Caco-2 (cell line): ENCODE measurements at regions not wholly inside any gene's neighbourhood (a gene's known extent, or its start where the extent isn't known, plus 50 kb on each side); places are given as distances from the start of the nearest gene placed in this dataset.

ENCODE experiments used
- BruUV-seq: library from RNA; stranded (reverse); fragments of 400-500 nt; replicated peaks from 2 replicates; lab custom pipeline; 2021; lab: Mats Ljungman, UMichigan
- CTCF ChIA-PET: fragments of 300-600 bp; sonication (Branson Sonifier 250); formaldehyde crosslinking; loops from one replicate; lab custom pipeline; 2022; ENCODE audit warnings: antibody characterized with exemption; lab: Charles Lee
- POLR2A ChIA-PET: fragments of 300-600 bp; sonication (Branson Sonifier 250); formaldehyde crosslinking; loops from one replicate; lab custom pipeline; 2022; ENCODE audit warnings: antibody characterized with exemption; lab: Charles Lee
- DNase-seq, 2 experiments: peaks; one replicate each; pipeline versions ENCODE4 v3.0.0 to v3.0.0-alpha.2; 2020 to 2022
- H3K27me3 ChIP-seq: replicated peaks from 2 replicates; pipeline ENCODE4 v1.6.0; 2011; ENCODE audit warnings: low read length; ENCODE audit not compliant: control insufficient read depth, insufficient read depth
- H3K36me3 ChIP-seq: 2 replicates; pipeline ENCODE4 v1.5.1; 2011; ENCODE audit warnings: low read length; ENCODE audit not compliant: control insufficient read depth, insufficient read depth
- H3K4me1 ChIP-seq: fragments of 250-450 bp; sonication (Bioruptor Pico); 2 replicates; pipeline ENCODE4 v1.5.1; 2020; ENCODE audit warnings: mild to moderate bottlenecking
- H3K4me3 ChIP-seq: 2 replicates; pipeline ENCODE4 v1.5.1; 2011; ENCODE audit warnings: low read depth, mild to moderate bottlenecking, control low read depth, low read length
- H3K9me3 ChIP-seq: fragments of 250-450 bp; sonication (Bioruptor Pico); 2 replicates; pipeline ENCODE4 v1.5.1; 2020; ENCODE audit warnings: mild to moderate bottlenecking, moderate library complexity
- H3K27ac Mint-ChIP-seq: one replicate; pipeline ENCODE4 v1.8.0; 2022; ENCODE audit warnings: mixed read lengths; ENCODE audit not compliant: unreplicated experiment
- H3K27me3 Mint-ChIP-seq: one replicate; pipeline ENCODE4 v1.8.0; 2022; ENCODE audit warnings: mixed read lengths; ENCODE audit not compliant: insufficient read depth, unreplicated experiment
- H3K36me3 Mint-ChIP-seq: one replicate; pipeline ENCODE4 v1.8.0; 2022; ENCODE audit warnings: mild to moderate bottlenecking, mixed read lengths; ENCODE audit not compliant: insufficient read depth, unreplicated experiment
- H3K4me1 Mint-ChIP-seq: one replicate; pipeline ENCODE4 v1.8.0; 2022; ENCODE audit warnings: low read depth, mixed read lengths; ENCODE audit not compliant: unreplicated experiment
- H3K4me3 Mint-ChIP-seq: one replicate; pipeline ENCODE4 v1.8.0; 2022; ENCODE audit warnings: mild to moderate bottlenecking, moderate library complexity, mixed read lengths; ENCODE audit not compliant: unreplicated experiment
- H3K9me3 Mint-ChIP-seq: one replicate; pipeline ENCODE4 v1.8.0; 2022; ENCODE audit warnings: mixed read lengths; ENCODE audit not compliant: unreplicated experiment
- intact Hi-C: fragments of 100-400 bp; cut with micrococcal nuclease; formaldehyde crosslinking; loops from one replicate; pipeline ENCODE4 v1.10.0; 2022; ENCODE audit not compliant: unreplicated experiment
- TF ChIP-seq, protein P1 (sequence below), 2 experiments: fragments of 200-600 bp in 1 of 2; IDR thresholded peaks; 1 replicate in 1 of 2; 2 replicates in 1 of 2; pipeline versions ENCODE4 v1.5.1 to v1.8.0; 2011 to 2022; ENCODE audit warnings: antibody characterized with exemption in 1 of 2, control low read depth in 1 of 2, inconsistent platforms in 1 of 2, low read depth in 1 of 2, low read length in 1 of 2, mild to moderate bottlenecking in 1 of 2, moderate library complexity in 1 of 2; ENCODE audit not compliant: insufficient read depth in 1 of 2, severe bottlenecking in 1 of 2, unreplicated experiment in 1 of 2

DNA sequence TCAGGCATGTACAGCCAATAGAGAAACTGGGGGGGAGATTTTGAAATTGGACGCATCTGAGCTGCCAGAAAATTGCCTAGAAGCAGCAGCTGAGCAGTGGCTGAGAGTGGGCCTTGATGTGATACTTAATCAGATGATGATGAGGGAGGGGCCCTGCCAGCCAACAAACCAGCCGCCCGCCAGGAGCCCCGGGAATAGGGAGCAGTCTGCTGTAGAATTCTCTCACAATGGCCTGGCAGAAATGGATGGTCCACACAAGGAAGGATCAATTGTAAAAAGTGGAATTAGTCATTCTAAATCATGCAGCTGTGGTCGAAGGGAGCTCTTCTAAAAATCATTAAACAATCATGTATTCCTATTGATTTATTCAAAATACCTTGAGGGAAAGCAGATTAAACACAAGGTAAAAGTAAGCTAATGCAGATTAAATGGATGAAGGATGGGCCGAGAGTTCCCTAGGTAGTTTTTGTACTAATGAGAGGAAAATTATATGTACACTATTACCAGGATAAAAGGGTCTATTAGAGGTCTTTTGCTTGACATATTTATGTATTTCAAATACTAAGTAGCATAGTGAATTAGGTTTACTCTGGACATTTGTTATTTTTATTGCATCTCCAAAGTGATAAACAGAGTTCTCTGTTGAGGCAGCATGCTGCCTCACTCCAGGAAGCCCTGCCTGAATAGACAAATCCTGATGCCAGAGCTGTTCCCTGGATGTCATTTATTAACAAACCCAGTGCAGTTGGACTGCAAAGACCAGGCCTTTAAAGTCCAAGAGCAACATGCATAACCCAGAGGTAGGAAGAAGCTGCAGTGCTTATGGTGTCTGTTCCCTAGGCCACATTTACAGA is 91.3 kb downstream of the NKX6-1 start:
- Histone ChIP-seq H3K27me3 (no peaks in the 10 kb centered on the region), H3K4me1 (no peaks in the 10 kb centered on the region), H3K9me3 (no peaks in the 10 kb centered on the region), H3K4me3 (no peak overlapping the region), H3K36me3 (no peaks in the 10 kb centered on the region)
- TF ChIP-seq, protein P1, sequence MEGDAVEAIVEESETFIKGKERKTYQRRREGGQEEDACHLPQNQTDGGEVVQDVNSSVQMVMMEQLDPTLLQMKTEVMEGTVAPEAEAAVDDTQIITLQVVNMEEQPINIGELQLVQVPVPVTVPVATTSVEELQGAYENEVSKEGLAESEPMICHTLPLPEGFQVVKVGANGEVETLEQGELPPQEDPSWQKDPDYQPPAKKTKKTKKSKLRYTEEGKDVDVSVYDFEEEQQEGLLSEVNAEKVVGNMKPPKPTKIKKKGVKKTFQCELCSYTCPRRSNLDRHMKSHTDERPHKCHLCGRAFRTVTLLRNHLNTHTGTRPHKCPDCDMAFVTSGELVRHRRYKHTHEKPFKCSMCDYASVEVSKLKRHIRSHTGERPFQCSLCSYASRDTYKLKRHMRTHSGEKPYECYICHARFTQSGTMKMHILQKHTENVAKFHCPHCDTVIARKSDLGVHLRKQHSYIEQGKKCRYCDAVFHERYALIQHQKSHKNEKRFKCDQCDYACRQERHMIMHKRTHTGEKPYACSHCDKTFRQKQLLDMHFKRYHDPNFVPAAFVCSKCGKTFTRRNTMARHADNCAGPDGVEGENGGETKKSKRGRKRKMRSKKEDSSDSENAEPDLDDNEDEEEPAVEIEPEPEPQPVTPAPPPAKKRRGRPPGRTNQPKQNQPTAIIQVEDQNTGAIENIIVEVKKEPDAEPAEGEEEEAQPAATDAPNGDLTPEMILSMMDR (IDR thresholded peaks at IDR 0.05; ENCODE audit: insufficient read depth in 1 of 2, low read depth in 1 of 2, low read length in 1 of 2, severe bottlenecking in 1 of 2, unreplicated experiment in 1 of 2), result no peak
- intact Hi-C loops, result no loop called here
- H3K4me3 Mint-ChIP-seq, result no peak overlapping the region
- ChIA-PET POLR2A (no interaction called here), CTCF (interaction anchor here (1.1 kb wide), 1 partner anchor 11 kb away, joined by 3 read pairs; no protein-coding TSS in a partner anchor)
- peaks cover 17% of the 10 kb centered on the region for H3K27me3 Mint-ChIP-seq
- no peak for DNase-seq
- no TSS peak for BruUV-seq
- no peaks in the 10 kb centered on the region for H3K9me3 Mint-ChIP-seq
- no peaks in the 10 kb centered on the region for H3K36me3 Mint-ChIP-seq
- H3K27ac Mint-ChIP-seq, result no peak overlapping the region
- no peaks in the 10 kb centered on the region for H3K4me1 Mint-ChIP-seq

DNA sequence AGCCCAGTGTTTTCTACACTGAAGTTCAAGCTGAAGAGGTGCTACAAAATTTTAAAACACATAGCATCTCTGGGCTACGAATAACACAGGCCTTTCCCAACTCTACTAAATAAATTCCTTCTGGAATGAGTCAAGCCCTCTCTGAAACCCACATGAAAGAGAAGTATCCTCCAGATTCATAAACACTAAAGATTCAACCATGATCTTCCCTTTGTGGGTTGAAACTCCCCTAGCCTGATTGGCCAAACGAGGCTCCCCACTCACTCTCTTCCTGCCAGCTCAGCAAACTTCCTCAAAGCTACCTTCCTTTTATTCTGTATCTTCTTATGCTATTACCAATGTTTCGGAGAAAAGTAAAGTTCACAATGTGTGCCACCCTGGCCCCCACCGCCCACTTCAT is 95.4 kb downstream of the NKX6-1 start:
- BruUV-seq, result no TSS peak
- H3K36me3 Mint-ChIP-seq, result no peaks in the 10 kb centered on the region
- ChIA-PET CTCF (no interaction called here), POLR2A (no interaction called here)
- H3K9me3 Mint-ChIP-seq, result no peaks in the 10 kb centered on the region
- Histone ChIP-seq H3K9me3 (no peaks in the 10 kb centered on the region), H3K36me3 (no peaks in the 10 kb centered on the region), H3K27me3 (no peaks in the 10 kb centered on the region; the same call in 1 of the 2 replicates), H3K4me1 (no peaks in the 10 kb centered on the region), H3K4me3 (no peak overlapping the region)
- intact Hi-C loops, result no loop called here
- H3K27me3 Mint-ChIP-seq, result peaks cover 23% of the 10 kb centered on the region
- no peaks in the 10 kb centered on the region for H3K4me1 Mint-ChIP-seq
- TF ChIP-seq, protein P1 (IDR thresholded peaks at IDR 0.05; ENCODE audit: insufficient read depth in 1 of 2, low read depth in 1 of 2, low read length in 1 of 2, severe bottlenecking in 1 of 2, unreplicated experiment in 1 of 2), result no peak
- DNase-seq, result no peak
- H3K4me3 Mint-ChIP-seq, result no peak overlapping the region
- no peak overlapping the region for H3K27ac Mint-ChIP-seq

DNA sequence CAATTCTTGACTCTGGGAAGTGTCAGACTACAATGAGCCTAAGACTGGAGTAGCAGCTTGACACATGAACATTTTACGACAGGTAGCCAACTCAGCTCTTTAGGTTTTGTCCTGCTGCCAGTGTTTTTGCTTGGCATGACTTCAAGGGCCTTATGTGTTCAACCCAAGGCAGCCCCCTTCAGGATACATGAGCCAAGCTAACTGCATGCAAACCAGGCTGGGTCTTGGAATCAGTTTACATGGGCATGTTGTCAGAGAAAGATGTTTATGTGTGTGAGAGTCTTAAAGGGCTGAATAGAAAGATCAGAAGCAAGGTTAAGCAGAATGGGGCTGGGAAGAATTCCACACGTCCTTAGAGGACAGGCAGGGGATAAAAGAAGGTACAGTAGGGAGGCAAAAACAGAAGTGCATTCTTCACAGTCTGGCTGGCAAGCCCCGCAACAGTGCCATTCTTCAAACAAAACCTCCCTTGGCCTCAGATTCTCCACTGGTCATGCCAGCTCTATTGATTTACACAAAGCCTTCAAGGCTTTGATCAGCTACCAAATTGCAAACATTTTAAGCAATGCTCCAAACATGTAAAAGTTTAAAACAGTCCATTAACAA is 97.3 kb downstream of the NKX6-1 start:
- Histone ChIP-seq H3K27me3 (no peaks in the 10 kb centered on the region; the same call in 1 of the 2 replicates), H3K36me3 (no peaks in the 10 kb centered on the region), H3K9me3 (no peaks in the 10 kb centered on the region), H3K4me1 (no peaks in the 10 kb centered on the region), H3K4me3 (no peak overlapping the region)
- no peaks in the 10 kb centered on the region for H3K36me3 Mint-ChIP-seq
- H3K9me3 Mint-ChIP-seq, result no peaks in the 10 kb centered on the region
- H3K4me3 Mint-ChIP-seq, result no peak overlapping the region
- DNase-seq, result no peak
- H3K27me3 Mint-ChIP-seq, result peaks cover 21% of the 10 kb centered on the region
- intact Hi-C loops, result no loop called here
- no peaks in the 10 kb centered on the region for H3K4me1 Mint-ChIP-seq
- BruUV-seq, result no TSS peak
- ChIA-PET CTCF (no interaction called here), POLR2A (no interaction called here)
- TF ChIP-seq, protein P1 (IDR thresholded peaks at IDR 0.05; ENCODE audit: insufficient read depth in 1 of 2, low read depth in 1 of 2, low read length in 1 of 2, severe bottlenecking in 1 of 2, unreplicated experiment in 1 of 2), result peak in 1 of 2 experiments; percentile 4
- no peak overlapping the region for H3K27ac Mint-ChIP-seq
